CD14-positive monocyte (primary cell): ENCODE measurements at regions not wholly inside any gene's neighbourhood (a gene's known extent, or its start where the extent isn't known, plus 50 kb on each side); places are given as distances from the start of the nearest gene placed in this dataset.

Source experiments
- DNase-seq, 3 donors: peaks; one replicate each; pipeline ENCODE4 v3.0.0-alpha.2; 2011 to 2022
- H2AFZ ChIP-seq: 2 replicates; pipeline ENCODE4 v1.6.0; 2012; ENCODE audit warnings: mild to moderate bottlenecking, low read depth, low read length, inconsistent platforms; ENCODE audit not compliant: insufficient read depth, poor library complexity, severe bottlenecking
- H3K27ac ChIP-seq, 2 donors: 1 replicate in 1 of 2; 2 replicates in 1 of 2; pipeline ENCODE4 v1.5.1; 2012 to 2013; ENCODE audit warnings: low read length in 2 of 2, control low read depth in 1 of 2, inconsistent platforms in 1 of 2, low read depth in 1 of 2, mild to moderate bottlenecking in 1 of 2
- H3K27me3 ChIP-seq, 2 donors: one replicate each; pipeline versions ENCODE4 v1.6.0 to v1.6.1; 2011 to 2013; ENCODE audit warnings: low read length in 2 of 2; ENCODE audit not compliant: control insufficient read depth in 2 of 2, insufficient read depth in 2 of 2
- H3K36me3 ChIP-seq, 2 donors: replicated peaks in 1 of 2; 1 replicate in 1 of 2; 2 replicates in 1 of 2; pipeline versions ENCODE4 v1.5.1 to v1.6.1; 2012 to 2013; ENCODE audit warnings: low read length in 2 of 2, control low read depth in 1 of 2, inconsistent platforms in 1 of 2, mild to moderate bottlenecking in 1 of 2; ENCODE audit not compliant: insufficient read depth in 2 of 2, control insufficient read depth in 1 of 2
- H3K4me1 ChIP-seq, 2 donors: 1 replicate in 1 of 2; 2 replicates in 1 of 2; pipeline versions ENCODE4 v1.5.1 to v1.6.1; 2012 to 2013; ENCODE audit warnings: low read length in 2 of 2, control low read depth in 1 of 2, inconsistent platforms in 1 of 2, mild to moderate bottlenecking in 1 of 2, moderate library complexity in 1 of 2; ENCODE audit not compliant: insufficient read depth in 2 of 2, control insufficient read depth in 1 of 2
- H3K4me2 ChIP-seq: replicated peaks from 2 replicates; pipeline ENCODE3; 2012; ENCODE audit warnings: low read length, moderate library complexity, mild to moderate bottlenecking; ENCODE audit not compliant: poor library complexity, severe bottlenecking; ENCODE audit errors: extremely low read depth
- H3K4me3 ChIP-seq, 3 experiments: fragments of 200-600 bp in 1 of 3; sonication (generic) in 1 of 3; replicated peaks in 1 of 3; 1 replicate in 2 of 3; 2 replicates in 1 of 3; pipeline ENCODE4 v1.5.1; 2011 to 2013; ENCODE audit warnings: low read length in 3 of 3, mild to moderate bottlenecking in 3 of 3, control low read depth in 2 of 3, low read depth in 2 of 3, inconsistent platforms in 1 of 3, moderate library complexity in 1 of 3
- H3K79me2 ChIP-seq: 2 replicates; pipeline ENCODE4 v1.6.0; 2012; ENCODE audit warnings: mild to moderate bottlenecking, control low read depth, inconsistent platforms, low read length, moderate library complexity; ENCODE audit not compliant: insufficient read depth
- H3K9ac ChIP-seq: 2 replicates; pipeline ENCODE4 v1.6.0; 2017; ENCODE audit warnings: low read length, mild to moderate bottlenecking; ENCODE audit not compliant: insufficient read depth, poor library complexity, severe bottlenecking
- H3K9me3 ChIP-seq, 2 donors: replicated peaks in 1 of 2; 1 replicate in 1 of 2; 2 replicates in 1 of 2; pipeline versions ENCODE4 v1.5.1 to v1.6.1; 2012 to 2013; ENCODE audit warnings: low read length in 2 of 2, control low read depth in 1 of 2; ENCODE audit not compliant: control insufficient read depth in 1 of 2, insufficient read depth in 1 of 2
- H4K20me1 ChIP-seq: 2 replicates; pipeline ENCODE4 v1.6.0; 2012; ENCODE audit warnings: mild to moderate bottlenecking, low read length, control low read depth, moderate library complexity; ENCODE audit not compliant: insufficient read depth
- H3K27ac Mint-ChIP-seq, 7 donors: one replicate each; pipeline ENCODE4 v1.8.0; 2020; ENCODE audit warnings: mild to moderate bottlenecking in 7 of 7, mixed read lengths in 7 of 7, moderate library complexity in 6 of 7, inconsistent platforms in 2 of 7
- H3K27me3 Mint-ChIP-seq, 3 donors: one replicate each; pipeline ENCODE4 v1.8.0; 2021 to 2022; ENCODE audit warnings: low read depth in 3 of 3, mild to moderate bottlenecking in 3 of 3, mixed read lengths in 3 of 3, moderate library complexity in 3 of 3, inconsistent platforms in 1 of 3
- H3K36me3 Mint-ChIP-seq, 2 donors: one replicate each; pipeline ENCODE4 v1.8.0; 2020; ENCODE audit warnings: mixed read lengths in 2 of 2, inconsistent platforms in 1 of 2, mild to moderate bottlenecking in 1 of 2
- H3K4me1 Mint-ChIP-seq: one replicate; pipeline ENCODE4 v1.8.0; 2020; ENCODE audit warnings: mild to moderate bottlenecking, mixed read lengths
- H3K4me3 Mint-ChIP-seq, 2 donors: one replicate each; pipeline ENCODE4 v1.8.0; 2020; ENCODE audit warnings: mild to moderate bottlenecking in 2 of 2, mixed read lengths in 2 of 2, moderate library complexity in 1 of 2
- H3K9me3 Mint-ChIP-seq, 7 donors: one replicate each; pipeline ENCODE4 v1.8.0; 2020 to 2022; ENCODE audit warnings: mixed read lengths in 7 of 7, mild to moderate bottlenecking in 6 of 7, moderate library complexity in 6 of 7, inconsistent platforms in 2 of 7
- CTCF ChIP-seq: fragments of 200-600 bp; IDR thresholded peaks from one replicate; pipeline ENCODE4 v1.8.0; 2022; ENCODE audit warnings: antibody characterized with exemption, mild to moderate bottlenecking
- WGBS: methylation state at CpG from one replicate; pipeline ENCODE4 v1.1.5; 2013; ENCODE audit warnings: missing lambda C conversion rate; ENCODE audit not compliant: insufficient coverage; 5-methylcytosine and 5-hydroxymethylcytosine counted together
- intact Hi-C, 2 donors: fragments of 100-400 bp; cut with micrococcal nuclease; formaldehyde crosslinking; loops; one replicate each; pipeline versions ENCODE4 v1.15.0 to v1.15.1; 2023

DNA sequence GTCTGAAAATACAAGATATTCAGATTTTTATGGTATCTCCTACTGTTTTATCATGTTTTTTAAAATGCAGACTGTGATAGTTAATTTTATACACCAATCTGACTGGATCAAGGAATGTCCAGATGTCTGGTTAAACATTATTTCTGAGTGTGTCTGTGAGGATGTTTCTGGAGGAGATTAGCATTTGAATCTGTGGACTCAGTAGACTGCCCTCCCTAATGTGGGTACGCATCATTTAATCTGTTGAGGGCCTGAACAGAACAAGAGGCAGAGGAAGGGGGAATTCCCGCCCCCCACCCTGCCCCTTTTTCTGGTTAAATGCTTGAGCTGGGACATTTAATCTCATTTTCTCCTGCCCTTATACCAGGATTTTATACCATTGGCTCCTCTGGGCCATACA is 72.1 kb downstream of the AVPR1A start:
- H2AFZ ChIP-seq = no peak overlapping the region
- Mint-ChIP-seq H3K4me3 (no peak overlapping the region), H3K36me3 (no peaks in the 10 kb centered on the region), H3K4me1 (no peaks in the 10 kb centered on the region), H3K27ac (no peak overlapping the region), H3K9me3 (peaks cover 0 to 1% (median 0%) of the 10 kb centered on the region in 7 donors), H3K27me3 (no peaks in the 10 kb centered on the region)
- H3K27ac ChIP-seq = no peak overlapping the region
- no peak overlapping the region for H3K4me2 ChIP-seq
- H3K4me3 ChIP-seq = no peak overlapping the region
- no peaks in the 10 kb centered on the region for H3K4me1 ChIP-seq
- H3K9me3 ChIP-seq = no peaks in the 10 kb centered on the region
- no peak for TF ChIP-seq CTCF
- no peaks in the 10 kb centered on the region for H3K27me3 ChIP-seq
- DNase-seq = no peak
- H3K79me2 ChIP-seq = no peaks in the 10 kb centered on the region
- no peak overlapping the region for H3K9ac ChIP-seq
- H4K20me1 ChIP-seq = no peaks in the 10 kb centered on the region
- no peaks in the 10 kb centered on the region for H3K36me3 ChIP-seq
- intact Hi-C loops = no loop called here
- no CpG with 5 or more reads among the region's 2 CpGs for WGBS

- Histone ChIP-seq H3K27ac (no peak overlapping the region), H3K9ac (no peak overlapping the region), H3K79me2 (no peaks in the 10 kb centered on the region), H3K27me3 (no peaks in the 10 kb centered on the region), H3K36me3 (no peaks in the 10 kb centered on the region), H3K4me1 (no peaks in the 10 kb centered on the region), H3K9me3 (no peaks in the 10 kb centered on the region), H2AFZ (no peak overlapping the region), H4K20me1 (no peaks in the 10 kb centered on the region), H3K4me3 (no peak overlapping the region), H3K4me2 (no peak overlapping the region)
- no peak overlapping the region for H3K27ac Mint-ChIP-seq
- no peak for TF ChIP-seq CTCF
- H3K4me1 Mint-ChIP-seq = no peaks in the 10 kb centered on the region
- 93% methylated on average over 3 of the region's 3 CpGs for WGBS
- no peak for DNase-seq
- no peaks in the 10 kb centered on the region for H3K36me3 Mint-ChIP-seq
- no peak overlapping the region for H3K4me3 Mint-ChIP-seq
- no peaks in the 10 kb centered on the region for H3K27me3 Mint-ChIP-seq
- H3K9me3 Mint-ChIP-seq = no peaks in the 10 kb centered on the region
- intact Hi-C loops = no loop called here
Observed at GRCh38 chr12:63075376-63076060, 75.5 kb downstream of the AVPR1A start.
